ENCODE measurements at regions not wholly inside any gene's neighbourhood (a gene's known extent, or its start where the extent isn't known, plus 50 kb on each side); places are given as distances from the start of the nearest gene placed in this dataset.

DNA sequence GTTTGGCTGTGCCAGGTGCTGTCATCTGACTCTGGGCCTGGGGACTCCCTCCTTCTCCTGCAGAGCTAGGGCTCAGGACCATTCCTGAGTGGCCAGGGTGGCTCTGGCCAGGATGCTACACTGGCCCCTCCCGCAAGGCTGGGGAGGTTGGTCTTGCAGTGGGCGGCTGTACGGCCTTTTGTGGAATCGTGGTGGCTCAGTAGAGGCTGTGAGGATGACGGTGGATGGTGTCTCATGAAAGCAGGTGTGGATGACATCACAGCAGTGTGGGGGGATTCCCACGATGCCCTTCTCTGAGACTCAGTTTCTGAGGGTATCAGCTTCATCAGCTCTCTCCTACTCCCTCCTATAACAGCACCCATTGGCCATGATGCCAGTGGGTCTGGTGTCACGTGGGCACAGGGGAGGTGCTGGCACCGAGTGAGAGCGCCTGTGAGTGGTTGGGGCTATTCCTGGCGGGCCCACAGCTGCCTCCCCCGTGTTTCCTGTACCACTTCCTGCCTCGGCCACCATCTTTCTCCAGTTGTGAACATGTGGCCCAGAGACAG, 144.2 kb upstream of the HDAC4 start:
- 68 to 72% methylated on average over 11 to 12 of the region's 12 CpGs for WGBS, 2 donors
- ATAC-seq (no peak), DNase-seq (no peak)
- Histone ChIP-seq H3K4me1 (no peaks in the 10 kb centered on the region), H3K36me3 (replicated peaks in 1 of 2; ENCODE audit: insufficient read depth in 1 of 2, low read depth in 2 of 2) (no peaks in the 10 kb centered on the region), H3K27ac (no peak overlapping the region), H3K9me3 (no peaks in the 10 kb centered on the region), H3K4me3 (no peak overlapping the region), H3K27me3 (no peaks in the 10 kb centered on the region)
- intact Hi-C loops (cut with DNase I), result no loop called here
- TF ChIP-seq POLR2A (IDR thresholded peaks at IDR 0.05), result no peak
- TF ChIP-seq, protein P1, sequence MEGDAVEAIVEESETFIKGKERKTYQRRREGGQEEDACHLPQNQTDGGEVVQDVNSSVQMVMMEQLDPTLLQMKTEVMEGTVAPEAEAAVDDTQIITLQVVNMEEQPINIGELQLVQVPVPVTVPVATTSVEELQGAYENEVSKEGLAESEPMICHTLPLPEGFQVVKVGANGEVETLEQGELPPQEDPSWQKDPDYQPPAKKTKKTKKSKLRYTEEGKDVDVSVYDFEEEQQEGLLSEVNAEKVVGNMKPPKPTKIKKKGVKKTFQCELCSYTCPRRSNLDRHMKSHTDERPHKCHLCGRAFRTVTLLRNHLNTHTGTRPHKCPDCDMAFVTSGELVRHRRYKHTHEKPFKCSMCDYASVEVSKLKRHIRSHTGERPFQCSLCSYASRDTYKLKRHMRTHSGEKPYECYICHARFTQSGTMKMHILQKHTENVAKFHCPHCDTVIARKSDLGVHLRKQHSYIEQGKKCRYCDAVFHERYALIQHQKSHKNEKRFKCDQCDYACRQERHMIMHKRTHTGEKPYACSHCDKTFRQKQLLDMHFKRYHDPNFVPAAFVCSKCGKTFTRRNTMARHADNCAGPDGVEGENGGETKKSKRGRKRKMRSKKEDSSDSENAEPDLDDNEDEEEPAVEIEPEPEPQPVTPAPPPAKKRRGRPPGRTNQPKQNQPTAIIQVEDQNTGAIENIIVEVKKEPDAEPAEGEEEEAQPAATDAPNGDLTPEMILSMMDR (IDR thresholded peaks at IDR 0.05), result no peak

DNA sequence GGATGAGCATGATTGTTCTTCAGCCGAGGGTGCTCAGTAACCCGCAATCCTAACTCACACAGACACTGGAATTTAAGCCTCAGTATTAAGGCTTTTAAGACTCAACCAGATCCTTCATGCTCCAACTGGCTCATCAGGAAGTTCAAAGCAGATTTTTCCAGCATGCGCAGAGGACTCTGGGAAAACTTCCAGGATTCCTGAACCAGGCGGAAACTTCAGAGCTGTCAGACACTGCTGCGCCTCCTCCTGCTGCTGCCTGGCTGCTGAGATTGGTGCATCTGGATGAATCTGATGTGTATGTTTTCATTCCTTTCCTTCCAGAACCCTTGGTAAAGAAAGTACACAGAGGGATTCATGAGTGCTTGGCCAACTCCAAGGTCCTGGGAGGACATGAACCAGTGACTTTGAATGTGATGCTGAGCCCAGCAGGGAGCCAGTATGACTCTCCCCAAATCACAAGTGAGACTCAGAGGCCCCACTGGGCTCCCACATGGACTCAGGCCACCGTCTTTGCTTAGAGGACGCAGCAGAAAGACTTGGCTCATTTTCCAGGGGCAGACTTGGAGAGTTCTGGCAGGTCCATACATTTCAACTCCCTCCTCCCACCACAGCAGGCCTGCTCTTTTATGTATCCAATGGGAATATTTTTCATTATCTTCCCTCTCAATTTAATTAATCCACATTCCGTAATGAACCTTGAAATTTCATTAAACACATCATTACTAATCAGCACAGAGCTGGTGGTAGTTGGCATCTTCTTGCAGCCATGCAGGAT, 143.5 kb upstream of the HDAC4 start:
- intact Hi-C loops (cut with DNase I), result no loop called here
- DNase-seq (no peak), ATAC-seq (no peak)
- Histone ChIP-seq H3K4me3 (no peak overlapping the region), H3K27ac (no peak overlapping the region), H3K9me3 (no peaks in the 10 kb centered on the region), H3K36me3 (replicated peaks in 1 of 2; ENCODE audit: insufficient read depth in 1 of 2, low read depth in 2 of 2) (no peaks in the 10 kb centered on the region), H3K27me3 (no peaks in the 10 kb centered on the region), H3K4me1 (no peaks in the 10 kb centered on the region)
- no peak for TF ChIP-seq POLR2A (IDR thresholded peaks at IDR 0.05)
- TF ChIP-seq, protein P1 (IDR thresholded peaks at IDR 0.05), result no peak
- WGBS, 2 donors, result 57 to 69% methylated on average over 4 to 8 of the region's 8 CpGs

DNA sequence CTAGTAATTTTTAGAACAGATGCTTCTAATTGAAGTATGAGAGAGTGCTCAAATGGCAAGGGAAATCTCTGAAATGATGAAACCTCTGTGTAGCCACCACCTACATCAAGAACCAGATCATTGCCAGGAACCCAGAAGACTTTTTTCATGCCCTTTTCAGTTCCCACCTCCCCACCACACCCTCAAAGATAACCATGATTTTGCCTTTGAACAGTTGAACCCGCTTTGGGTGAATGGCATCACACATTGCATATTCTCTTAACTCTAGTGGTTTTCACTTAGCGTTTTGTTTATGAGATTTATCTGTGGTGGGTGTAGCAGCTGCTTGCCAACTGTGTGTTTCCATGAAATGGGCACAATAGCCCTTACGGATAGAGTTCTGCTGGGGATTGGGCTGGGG, 142.9 kb upstream of the HDAC4 start:
- Histone ChIP-seq H3K4me1 (no peaks in the 10 kb centered on the region), H3K27ac (no peak overlapping the region), H3K4me3 (no peak overlapping the region), H3K27me3 (no peaks in the 10 kb centered on the region), H3K9me3 (no peaks in the 10 kb centered on the region), H3K36me3 (replicated peaks in 1 of 2; ENCODE audit: insufficient read depth in 1 of 2, low read depth in 2 of 2) (no peaks in the 10 kb centered on the region)
- no peak for ATAC-seq
- WGBS, 2 donors, result 64 to 77% methylated on average over 3 of the region's 3 CpGs
- no peak for DNase-seq
- TF ChIP-seq, protein P1 (IDR thresholded peaks at IDR 0.05), result no peak
- TF ChIP-seq POLR2A (IDR thresholded peaks at IDR 0.05), result no peak
- intact Hi-C loops (cut with DNase I), result no loop called here

DNA sequence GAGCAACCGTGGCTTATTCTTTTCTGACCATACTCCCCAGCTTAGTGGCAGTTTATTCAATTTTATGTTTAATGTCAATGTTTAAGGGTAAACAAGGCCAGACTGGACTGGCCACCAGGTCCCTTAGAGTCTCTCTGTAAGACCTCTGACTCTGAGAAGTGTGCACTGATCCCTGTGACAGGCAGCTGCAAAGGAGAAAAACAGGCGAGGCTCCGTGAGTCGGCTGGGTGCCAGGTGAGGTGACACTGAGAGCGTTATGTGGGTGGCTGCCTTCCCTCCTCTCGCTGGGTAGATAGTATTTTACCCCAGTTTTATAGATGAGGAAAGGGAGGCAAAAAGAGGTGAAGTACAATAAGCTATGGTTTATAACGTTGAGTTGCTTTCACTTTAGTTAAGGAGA, 139.4 kb upstream of the HDAC4 start:
- no peak for TF ChIP-seq POLR2A (IDR thresholded peaks at IDR 0.05)
- TF ChIP-seq, protein P1 (IDR thresholded peaks at IDR 0.05), result no peak
- H3K36me3 ChIP-seq (replicated peaks in 1 of 2; ENCODE audit: insufficient read depth in 1 of 2, low read depth in 2 of 2), result no peaks in the 10 kb centered on the region
- no peaks in the 10 kb centered on the region for H3K4me1 ChIP-seq
- no peak overlapping the region for H3K27ac ChIP-seq
- intact Hi-C loops (cut with DNase I), result no loop called here
- no peaks in the 10 kb centered on the region for H3K9me3 ChIP-seq
- ATAC-seq, result no peak
- no peaks in the 10 kb centered on the region for H3K27me3 ChIP-seq
- no peak overlapping the region for H3K4me3 ChIP-seq
- 41 to 49% methylated on average over 7 of the region's 7 CpGs for WGBS, 2 donors
- DNase-seq, result no peak

DNA sequence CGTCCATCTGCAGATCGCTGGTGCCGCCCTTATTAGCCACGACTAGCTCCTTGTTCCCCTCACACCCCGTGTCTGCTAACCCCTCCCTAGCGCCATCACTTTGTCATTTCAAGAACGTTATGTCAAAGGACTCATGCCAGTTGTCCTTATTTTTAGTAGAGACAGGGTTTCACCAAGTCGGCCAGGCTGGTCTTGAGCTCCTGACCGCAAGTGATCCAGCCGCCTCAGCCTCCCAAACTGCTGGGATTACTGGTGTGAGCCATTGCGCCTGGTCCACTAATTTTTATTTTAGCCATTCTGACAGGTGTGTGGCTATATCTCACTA, 138.9 kb upstream of the HDAC4 start:
- Histone ChIP-seq H3K27me3 (no peaks in the 10 kb centered on the region), H3K27ac (no peak overlapping the region), H3K4me1 (no peaks in the 10 kb centered on the region), H3K36me3 (replicated peaks in 1 of 2; ENCODE audit: insufficient read depth in 1 of 2, low read depth in 2 of 2) (no peaks in the 10 kb centered on the region), H3K4me3 (no peak overlapping the region), H3K9me3 (no peaks in the 10 kb centered on the region)
- intact Hi-C loops (cut with DNase I), result no loop called here
- no peak for TF ChIP-seq POLR2A (IDR thresholded peaks at IDR 0.05)
- TF ChIP-seq, protein P1 (IDR thresholded peaks at IDR 0.05), result no peak
- ATAC-seq (no peak), DNase-seq (no peak)
- WGBS, 2 donors, result 63 to 75% methylated on average over 10 to 11 of the region's 11 CpGs
